DMS 273 (cell line): ENCODE measurements at regions not wholly inside any gene's neighbourhood (a gene's known extent, or its start where the extent isn't known, plus 50 kb on each side); places are given as distances from the start of the nearest gene placed in this dataset.
"Not testable (repeated sequence)": the region's sequence is repeated elsewhere in the genome, so short reads cannot be mapped to it uniquely, and the experiment has no call there.

Experiments used
- DNase-seq: peaks from one replicate; lab custom pipeline; 2025; ENCODE audit not compliant: unreplicated experiment; lab: John Stamatoyannopoulos, UW

- no peak for DNase-seq
These were observed 817.6 kb downstream of the TNS3 start for GRCh38 chr7:46764100-46764936.

GRCh38 chr7:46763344-46763743, 818.6 kb downstream of the TNS3 start:
- no peak for DNase-seq

GRCh38 chr7:46759711-46760480, 822.0 kb downstream of the TNS3 start:
- no peak for DNase-seq

GRCh38 chr7:46756996-46757395, 824.9 kb downstream of the TNS3 start:
- DNase-seq, result no peak

GRCh38 chr7:46756256-46756655, 825.7 kb downstream of the TNS3 start:
- no peak for DNase-seq

- no peak for DNase-seq
These were observed 826.5 kb downstream of the TNS3 start for GRCh38 chr7:46755120-46756034.

- DNase-seq, result no peak
These were observed 827.7 kb downstream of the TNS3 start for GRCh38 chr7:46754140-46754720.

GRCh38 chr7:46753662-46754061, 828.2 kb downstream of the TNS3 start:
- no peak for DNase-seq

GRCh38 chr7:46752881-46753366, 829.0 kb downstream of the TNS3 start:
- no peak for DNase-seq

GRCh38 chr7:46751927-46752723, 829.8 kb downstream of the TNS3 start:
- not testable (repeated sequence) for DNase-seq

GRCh38 chr7:46751471-46751870, 830.4 kb upstream of the IGFBP3 start:
- DNase-seq, result no peak

- no peak for DNase-seq
These were observed 829.3 kb upstream of the IGFBP3 start for GRCh38 chr7:46750321-46750865.

GRCh38 chr7:46747869-46748576, 827.0 kb upstream of the IGFBP3 start:
- DNase-seq, result no peak

- DNase-seq, result no peak
These were observed 825.9 kb upstream of the IGFBP3 start for GRCh38 chr7:46746695-46747687.

GRCh38 chr7:46745707-46746090, 824.6 kb upstream of the IGFBP3 start:
- no peak for DNase-seq

GRCh38 chr7:46744957-46745706, 824.1 kb upstream of the IGFBP3 start:
- no peak for DNase-seq

- no peak for DNase-seq
These were observed 821.5 kb upstream of the IGFBP3 start for GRCh38 chr7:46742601-46743000.
